ENCODE measurements at regions not wholly inside any gene's neighbourhood (a gene's known extent, or its start where the extent isn't known, plus 50 kb on each side); places are given as distances from the start of the nearest gene placed in this dataset.
"Not testable (repeated sequence)": the region's sequence is repeated elsewhere in the genome, so short reads cannot be mapped to it uniquely, and the experiment has no call there.

DNA sequence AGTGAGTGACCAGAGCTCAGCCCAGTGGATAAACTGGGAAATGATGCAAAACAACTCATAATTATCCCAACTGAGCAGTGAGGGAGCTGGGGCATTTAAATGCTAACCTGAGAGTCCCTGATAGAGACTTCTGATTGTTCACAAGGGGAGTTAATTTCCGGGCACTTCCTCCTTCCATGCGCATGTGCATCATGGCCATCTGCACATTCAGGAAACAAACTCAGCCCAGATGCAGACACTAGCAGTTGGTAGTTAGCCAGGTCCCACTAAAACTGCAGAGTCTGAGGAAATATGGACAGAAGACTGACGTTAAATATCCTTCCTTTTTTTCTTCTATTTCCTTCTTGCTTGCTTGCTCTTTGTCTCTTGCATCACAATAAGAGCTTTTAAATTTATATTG, 852.1 kb upstream of the LRRC4C start:
- no peak for DNase-seq (ENCODE audit: low read depth)

DNA sequence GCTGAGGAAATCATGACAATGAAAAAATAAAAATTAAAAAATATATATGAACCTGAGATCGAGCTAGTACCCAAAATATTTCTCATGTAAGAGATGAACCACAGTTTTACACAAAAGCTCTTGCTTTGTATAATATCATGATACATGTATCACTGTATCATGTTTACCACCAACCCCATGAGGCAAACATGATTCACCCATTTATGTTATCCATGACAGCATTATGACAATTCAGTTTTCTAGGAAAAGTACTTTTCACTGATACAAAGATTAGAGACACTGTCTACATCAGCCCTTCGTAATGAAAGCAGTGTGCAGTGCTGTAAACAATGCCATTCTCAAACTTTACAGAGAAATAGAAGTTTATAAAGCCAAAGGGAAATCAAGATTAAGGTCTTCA, 852.5 kb upstream of the LRRC4C start:
- no peak for DNase-seq (ENCODE audit: low read depth)

DNA sequence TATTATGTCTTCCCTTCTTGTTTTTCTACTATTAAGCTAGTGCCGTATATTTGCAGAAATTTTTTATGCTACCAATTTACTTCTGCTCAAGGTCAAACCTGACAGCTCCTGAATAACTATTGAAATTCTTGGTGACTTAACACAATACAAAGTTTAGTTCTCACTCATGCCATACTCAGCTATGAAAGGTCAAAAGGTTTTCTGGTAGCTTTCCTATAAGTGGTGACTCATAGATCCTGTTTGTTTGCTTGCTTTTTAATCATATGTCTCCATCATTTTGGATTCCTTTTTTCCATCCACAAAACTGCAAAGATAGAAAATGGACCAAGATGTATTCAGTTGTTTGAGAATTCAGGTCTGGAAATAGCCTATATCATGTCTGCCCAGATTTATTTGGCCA, 855.8 kb upstream of the LRRC4C start:
- DNase-seq (ENCODE audit: low read depth), result no peak

DNA sequence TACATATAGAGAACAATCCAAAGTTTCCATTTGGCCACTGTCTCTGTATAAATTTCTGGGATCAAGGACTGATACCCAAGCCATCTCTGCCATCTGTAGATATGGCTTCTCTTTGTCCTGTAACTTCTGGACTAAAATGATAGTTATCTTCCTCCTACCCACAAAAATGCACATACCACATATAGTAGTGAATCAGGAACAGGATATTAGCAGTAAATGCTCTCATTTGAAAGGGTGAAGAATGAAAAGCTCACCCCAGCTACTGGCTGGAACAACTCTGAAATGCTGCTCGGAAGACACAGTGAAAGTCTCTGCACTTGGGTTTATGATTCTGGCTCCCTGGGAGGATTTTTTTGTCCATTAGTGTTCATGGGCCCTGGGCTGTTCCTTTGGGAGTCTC, 856.4 kb upstream of the LRRC4C start:
- no peak for DNase-seq (ENCODE audit: low read depth)

DNA sequence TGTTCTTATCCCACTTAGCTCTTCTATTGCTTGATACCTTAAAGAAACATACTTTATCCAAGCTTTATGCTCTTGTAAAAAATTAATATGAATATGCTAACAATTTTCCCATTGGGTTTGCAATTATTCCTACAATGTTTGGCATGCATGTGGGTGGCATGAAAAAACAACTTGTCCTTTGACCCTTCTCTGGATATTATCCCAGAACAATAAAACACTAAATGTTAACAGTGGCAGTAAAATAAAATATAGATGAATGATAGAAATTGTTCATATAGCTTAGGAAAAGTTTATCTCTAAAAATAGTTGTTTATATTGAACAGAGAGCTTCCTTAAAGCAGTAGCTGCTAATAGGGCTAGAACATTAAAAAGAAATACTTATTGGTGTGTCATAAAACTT, 860.5 kb upstream of the LRRC4C start:
- DNase-seq (ENCODE audit: low read depth), result no peak

DNA sequence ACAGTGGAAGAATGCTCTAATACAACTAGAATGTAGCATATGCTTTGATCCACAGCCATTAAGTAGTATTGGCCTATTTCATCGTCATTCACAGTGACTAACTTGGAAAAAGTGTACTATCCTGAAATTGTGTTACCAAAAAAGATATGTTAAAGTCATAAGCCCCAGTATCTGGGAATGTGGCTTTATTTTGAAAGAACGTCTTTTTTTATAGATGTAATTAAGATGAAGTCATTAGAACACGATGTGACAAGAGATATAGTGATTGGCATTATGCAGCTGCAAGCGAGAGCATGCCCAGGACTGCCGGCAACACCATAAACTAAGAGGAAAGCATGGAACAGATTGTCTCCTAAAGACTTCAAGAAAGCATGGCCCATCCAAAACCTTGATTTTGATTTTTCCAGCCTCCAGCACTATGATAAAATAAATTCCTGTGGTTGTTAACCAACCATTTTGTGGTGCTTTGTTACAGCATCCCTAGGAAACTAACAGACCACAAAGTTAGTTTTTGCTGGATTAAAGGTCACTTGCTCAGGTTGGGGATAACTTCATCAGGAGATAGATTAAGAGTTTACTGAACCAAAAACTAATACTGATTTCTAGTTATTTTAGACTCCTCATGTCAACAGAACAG, 870.6 kb upstream of the LRRC4C start:
- DNase-seq (ENCODE audit: low read depth), result no peak

DNA sequence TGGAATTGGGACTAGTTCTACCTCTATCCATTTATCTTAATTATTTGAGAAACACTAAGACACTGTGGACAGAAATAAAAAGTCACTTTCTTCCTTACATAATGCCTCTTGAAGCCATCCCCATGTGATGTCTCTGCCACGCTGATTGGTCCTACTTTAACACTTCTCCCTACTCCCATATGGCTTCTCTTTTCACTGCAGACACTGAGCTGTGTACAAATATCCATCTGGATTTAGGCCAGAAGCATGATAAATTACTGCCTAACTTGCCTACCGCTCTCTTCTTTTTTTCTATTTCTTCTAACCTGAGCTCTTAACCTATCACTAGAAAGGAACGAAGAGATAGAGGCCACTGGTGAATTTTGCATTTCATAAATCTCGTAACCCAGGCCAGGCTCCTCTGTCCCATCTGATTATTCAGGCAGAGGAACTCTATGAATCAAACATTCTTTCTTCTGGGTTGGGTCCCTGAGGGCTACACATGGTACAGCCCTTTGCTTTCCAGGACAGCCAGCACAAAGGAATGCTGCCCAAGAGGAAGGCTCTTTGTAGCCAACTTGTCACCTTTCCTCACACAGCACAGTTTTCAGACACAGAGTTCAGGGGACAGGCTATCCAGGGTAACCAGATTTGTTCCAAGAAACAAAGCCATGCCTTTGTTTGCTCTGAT, 878.5 kb upstream of the LRRC4C start:
- no peak for DNase-seq (ENCODE audit: low read depth)

DNA sequence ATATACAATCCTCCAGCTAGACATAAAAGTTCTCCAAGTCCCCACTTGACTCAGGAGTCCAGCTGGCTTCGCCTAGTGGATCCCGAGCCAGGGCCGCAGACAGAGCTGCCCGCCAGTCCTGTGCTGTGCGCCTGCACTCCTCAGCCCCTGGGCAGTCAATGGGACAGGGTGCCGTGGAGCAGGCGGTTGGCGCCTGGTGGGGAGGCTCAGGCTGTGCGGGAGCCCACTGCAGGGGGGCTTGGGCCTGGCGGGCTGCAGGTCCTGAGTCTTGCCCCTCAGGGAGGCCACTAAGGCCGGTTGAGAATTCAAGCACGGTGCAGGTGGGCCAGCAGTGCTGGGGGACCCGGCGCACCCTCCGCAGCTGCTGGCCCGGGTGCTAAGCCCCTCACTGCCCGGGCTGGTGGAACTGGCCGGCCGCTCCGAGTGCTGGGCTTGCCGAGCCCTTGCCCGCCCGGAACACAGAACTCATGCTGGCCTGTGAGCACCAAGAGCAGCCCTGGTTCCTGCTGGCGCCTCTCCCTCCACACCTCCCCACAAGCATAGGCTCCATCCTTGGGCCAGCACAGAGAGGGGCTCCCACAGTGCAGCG, 884.8 kb upstream of the LRRC4C start:
- DNase-seq (ENCODE audit: low read depth), result no peak

DNA sequence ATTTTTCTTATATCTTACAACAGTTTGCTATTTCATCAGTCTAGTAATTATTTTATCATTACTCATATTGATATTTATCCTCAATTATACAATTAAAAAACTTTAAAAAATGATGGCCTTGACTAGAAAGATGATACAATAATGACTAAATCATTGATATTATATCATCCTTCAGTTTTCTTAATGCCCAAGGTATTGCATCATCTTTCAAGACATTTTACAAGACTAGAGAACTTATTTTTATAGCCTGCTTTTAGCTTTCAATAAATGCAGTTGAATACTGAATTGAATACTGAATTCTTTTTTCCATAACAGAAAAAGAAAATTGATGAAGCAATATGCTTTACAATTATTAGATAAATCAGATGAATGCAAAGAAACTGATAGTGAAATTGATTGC, 886.5 kb upstream of the LRRC4C start:
- no peak for DNase-seq (ENCODE audit: low read depth)

DNA sequence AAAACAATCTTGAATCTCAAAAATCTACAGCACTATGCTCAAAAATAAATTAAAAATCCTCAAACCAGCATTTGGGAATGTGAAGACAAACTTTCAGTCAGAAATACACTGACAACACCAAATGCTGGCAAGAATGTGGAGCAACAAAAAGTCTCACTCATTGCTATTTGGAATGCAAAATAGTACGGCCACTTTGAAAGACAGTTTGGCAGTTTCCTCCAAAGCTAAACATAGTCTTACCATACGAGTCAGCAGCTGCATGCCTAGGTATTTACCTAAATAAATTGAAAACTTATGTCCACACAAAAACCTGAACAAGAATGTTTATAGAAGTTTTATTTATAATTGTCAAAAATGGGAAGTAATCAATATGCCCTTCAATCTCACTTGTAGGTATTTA, 904.2 kb upstream of the LRRC4C start:
- DNase-seq (ENCODE audit: low read depth), result no peak

DNA sequence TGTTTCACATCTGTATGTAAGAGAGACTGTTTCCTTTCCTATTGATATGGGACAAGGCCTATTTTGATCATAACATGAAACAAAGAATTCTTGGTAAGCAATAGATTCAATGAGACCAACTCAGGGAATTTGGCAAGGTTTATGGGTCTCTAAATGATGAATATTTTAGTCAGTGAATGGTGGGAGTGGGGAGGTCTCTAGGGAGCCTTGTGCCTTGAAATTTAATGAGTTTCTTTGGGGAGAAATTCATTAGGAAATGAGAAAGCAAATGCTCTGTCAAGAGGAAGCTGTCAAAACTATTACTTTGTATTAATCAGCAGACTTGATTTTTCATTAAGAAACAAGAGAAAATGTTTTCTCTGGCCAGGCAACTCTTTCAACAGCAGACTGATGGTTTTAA, 921.7 kb upstream of the API5 start:
- DNase-seq (ENCODE audit: low read depth), result no peak

DNA sequence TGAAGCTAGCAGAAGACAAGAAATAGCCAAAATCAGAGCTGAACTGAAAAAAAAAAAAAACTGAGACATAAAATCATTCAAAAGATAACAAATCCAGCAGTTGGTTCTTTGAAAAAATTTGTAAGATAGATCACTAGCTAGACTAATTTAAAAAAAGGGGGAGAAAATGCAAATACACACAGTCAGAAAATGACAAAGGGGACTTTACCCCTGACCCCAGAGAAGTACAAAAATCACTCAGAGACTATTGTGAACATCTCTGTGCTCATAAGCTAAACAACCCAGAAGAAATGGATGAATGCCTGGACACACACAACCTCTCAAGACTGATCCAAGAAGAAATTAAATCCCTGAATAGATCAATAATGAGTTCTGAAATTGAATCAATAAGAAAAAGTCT, 914.3 kb upstream of the API5 start:
- DNase-seq (ENCODE audit: low read depth), result no peak

DNA sequence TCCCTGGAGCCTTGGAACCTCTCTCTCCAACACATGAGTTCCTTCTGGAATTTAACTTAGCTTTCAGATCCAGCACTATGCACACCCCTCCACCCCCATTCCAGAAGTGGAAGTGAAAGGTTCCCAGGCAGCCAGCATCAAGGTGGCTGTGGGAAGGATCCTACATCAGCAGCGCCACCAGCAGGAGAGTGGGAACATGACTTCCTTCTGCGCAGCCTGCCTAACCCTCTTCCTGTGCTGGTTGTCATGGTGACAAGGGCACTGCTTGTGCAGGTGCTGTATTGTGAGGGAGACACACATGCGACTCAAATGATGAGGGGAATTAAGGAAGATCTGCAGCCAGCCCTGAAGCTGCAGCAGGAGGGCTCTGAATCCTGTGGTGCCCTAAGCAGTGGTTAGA, 904.5 kb upstream of the API5 start:
- DNase-seq (ENCODE audit: low read depth), result no peak

DNA sequence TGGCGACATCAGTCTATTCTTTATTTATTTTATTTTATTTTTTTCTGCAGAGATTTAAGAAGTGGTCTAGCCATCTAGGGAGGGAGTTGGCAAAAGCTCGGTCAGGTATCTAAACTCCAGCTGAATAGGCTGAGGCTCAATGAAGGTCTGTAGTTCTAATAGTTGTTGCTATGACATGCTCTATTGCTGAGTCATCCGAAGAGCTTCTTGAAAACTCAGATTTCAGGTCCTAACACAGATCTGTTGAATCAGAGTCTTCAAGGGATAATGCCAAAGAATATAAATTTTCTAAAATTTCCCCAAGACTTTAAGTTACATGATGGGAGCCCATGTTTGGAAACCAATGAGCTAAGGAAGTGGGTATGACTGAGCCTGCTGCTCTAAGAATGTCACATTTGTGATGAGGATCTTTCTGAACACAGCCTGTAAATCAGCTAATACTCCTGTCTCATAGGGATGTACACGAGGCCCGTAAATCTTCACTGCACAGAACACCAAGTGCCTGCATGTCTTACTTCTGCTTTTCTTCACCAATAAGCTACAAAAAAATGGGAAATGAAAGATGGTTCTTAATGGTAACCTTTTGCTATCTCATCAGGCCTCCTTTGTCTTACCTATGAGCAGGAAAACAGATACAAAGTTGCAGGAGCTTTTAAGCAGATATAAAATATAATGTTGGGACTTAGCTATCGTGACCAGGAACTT, 901.4 kb upstream of the API5 start:
- no peak for DNase-seq (ENCODE audit: low read depth)

DNA sequence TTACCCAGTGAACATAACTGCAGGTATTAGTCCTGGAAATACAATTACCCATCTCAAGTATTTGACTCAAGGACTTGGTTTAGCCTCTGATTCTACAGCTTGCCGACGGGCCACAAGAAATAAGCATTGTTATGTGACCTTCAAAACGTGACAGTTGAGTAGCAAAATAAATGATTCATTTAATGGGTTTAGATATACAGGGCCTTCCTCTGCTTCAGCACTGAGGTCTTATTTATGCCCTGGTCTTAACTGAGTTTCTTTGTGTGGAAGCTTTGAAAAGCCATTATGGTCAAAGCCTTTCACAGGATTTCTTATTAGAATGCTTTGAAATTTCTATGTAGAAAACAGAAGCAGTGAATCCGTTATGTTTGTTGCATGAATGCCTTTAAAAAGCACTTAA, 899.2 kb upstream of the API5 start:
- no peak for DNase-seq (ENCODE audit: low read depth)

DNA sequence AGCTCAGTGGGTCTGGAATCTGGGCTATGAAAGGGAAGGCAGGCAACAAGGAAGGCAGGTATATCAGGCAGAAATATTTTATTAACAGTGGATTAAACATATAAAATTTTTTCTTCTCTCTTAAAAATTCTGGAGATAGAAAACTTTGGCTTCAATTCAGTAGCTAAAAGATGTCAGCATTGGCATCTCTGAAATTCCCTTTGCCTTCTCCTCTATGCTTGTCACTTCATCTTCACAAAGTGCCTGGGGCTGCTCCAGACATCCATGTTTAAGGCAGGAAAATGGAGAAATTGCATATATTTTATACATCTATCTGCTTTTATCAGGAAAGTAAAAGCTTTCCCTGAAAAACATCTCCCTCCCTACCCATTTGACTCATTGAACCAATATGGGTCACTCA, 894.1 kb upstream of the API5 start:
- no peak for DNase-seq (ENCODE audit: low read depth)

DNA sequence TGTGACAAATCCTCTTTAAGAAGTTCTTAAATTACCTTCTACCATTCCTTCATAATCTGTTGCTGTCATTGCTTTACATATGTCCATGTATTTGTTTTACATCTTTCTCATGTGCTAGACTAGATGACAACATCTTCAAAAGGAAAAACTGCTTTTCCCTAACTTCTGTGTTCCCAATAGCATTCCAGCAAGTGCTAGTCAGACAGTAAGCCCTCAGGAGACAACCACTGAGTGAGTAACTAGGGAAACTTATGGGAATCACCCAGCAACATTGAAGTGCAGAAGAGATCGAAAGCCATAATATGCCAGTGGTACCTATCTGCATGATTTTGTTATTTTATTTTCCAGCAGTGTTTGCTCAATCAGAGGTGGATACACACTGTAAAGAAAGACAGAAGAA, 889.7 kb upstream of the API5 start:
- DNase-seq (ENCODE audit: low read depth), result no peak

DNA sequence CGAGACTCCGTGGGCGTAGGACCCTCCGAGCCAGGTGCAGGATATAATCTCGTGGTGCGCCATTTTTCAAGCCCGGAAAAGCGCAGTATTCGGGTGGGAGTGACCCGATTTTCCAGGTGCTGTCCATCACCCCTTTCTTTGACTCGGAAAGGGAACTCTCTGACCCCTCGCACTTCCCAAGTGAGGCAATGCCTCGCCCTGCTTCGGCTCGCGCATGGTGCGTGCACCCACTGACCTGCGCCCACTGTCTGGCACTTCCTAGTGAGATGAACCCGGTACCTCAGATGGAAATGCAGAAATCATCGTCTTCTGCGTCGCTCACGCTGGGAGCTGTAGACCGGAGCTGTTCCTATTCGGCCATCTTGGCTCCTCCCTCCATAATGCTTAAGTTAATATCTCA, 876.9 kb upstream of the API5 start:
- not testable (repeated sequence) for DNase-seq (ENCODE audit: low read depth)

DNA sequence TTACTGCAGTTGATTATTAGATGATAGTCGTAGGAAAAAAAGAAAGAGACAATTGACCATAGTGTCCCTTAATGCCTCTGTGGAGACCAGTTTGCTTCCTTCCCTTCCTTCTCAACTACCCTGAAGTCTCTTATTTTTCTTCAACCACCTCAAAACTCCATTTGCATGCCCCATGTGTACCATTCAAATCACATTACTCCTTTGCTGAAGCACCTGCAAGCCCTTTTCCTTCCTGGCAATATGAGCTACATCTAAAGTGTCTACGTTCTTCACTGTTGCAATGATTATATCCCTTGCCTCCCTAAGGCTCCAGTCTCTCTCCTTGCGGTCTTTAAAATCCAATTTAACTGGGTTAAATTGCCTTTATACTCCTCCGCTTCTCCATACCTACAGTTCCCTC, 867.4 kb upstream of the API5 start:
- DNase-seq (ENCODE audit: low read depth), result no peak

DNA sequence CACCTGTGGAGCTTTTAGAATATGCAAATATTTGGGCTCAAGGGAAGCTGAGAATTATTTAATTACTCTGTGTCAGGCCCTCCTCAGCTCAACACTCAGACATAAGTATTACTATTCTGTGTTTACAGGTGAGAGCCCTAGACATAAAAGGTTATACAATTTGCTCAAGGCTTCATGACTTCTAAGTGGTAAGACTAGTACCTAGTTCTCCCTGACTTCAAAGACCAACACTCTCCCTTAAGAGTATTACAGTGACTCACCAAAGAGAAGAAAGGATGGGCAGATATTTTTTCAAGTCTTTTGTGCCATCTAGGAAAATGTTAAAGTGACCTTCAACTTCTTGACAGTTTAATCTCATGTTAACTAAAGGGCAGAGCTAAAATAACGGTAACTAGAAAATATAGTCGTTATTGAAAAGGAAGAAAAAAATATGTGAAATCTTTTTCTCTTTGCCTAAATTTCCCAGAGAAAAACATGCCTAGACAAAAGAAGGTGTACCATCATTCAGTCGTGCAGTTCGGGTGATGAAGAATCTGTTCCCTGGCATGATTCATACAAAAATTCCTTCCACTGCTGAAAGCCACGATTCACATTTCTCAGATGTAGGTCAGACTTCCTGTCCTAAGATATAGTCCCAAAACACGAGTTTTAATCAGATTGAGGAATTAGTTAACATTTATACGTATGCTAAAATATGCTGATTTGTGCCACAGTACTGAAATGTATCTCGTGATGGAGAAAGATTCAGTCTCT, 849.1 kb upstream of the API5 start:
- DNase-seq (ENCODE audit: low read depth), result no peak

DNA sequence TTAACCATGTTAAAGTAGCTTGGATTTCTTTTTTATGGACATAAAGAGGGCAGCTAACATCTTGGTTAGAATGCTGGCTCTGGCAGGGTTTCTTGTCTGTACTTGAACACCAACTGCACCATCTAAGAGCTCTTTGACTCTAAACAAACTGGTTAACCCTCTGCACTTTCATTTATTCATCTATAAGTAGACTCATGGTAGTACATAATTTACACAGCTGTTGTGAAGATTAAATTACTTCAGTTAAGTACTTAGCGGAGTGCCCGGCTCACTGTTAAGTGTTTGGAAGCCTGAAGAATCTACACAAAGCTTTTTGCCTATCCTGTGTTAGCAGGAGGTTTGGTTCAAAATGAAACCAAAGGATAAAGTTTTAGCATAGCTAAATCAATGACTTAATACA, 846.2 kb upstream of the API5 start:
- no peak for DNase-seq (ENCODE audit: low read depth)

DNA sequence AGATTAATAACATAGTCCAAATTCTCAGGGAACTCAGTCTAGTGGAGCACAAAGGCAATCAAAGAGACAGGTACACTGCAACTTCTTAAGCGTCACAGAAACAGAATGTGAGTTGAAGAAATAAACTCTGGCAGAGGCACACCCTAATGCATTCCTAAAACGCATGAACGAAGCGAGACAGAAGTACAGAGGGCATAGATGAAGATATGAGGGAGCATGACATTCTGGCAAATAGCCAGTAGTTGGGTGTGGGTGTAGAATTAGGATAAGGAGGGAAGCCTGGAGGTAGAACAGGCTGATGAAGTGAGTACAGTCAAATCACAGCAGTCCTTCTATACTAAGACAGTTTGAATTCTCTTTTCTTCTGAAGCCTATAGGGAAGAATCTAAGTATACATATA, 838.7 kb upstream of the API5 start:
- DNase-seq (ENCODE audit: low read depth), result no peak

DNA sequence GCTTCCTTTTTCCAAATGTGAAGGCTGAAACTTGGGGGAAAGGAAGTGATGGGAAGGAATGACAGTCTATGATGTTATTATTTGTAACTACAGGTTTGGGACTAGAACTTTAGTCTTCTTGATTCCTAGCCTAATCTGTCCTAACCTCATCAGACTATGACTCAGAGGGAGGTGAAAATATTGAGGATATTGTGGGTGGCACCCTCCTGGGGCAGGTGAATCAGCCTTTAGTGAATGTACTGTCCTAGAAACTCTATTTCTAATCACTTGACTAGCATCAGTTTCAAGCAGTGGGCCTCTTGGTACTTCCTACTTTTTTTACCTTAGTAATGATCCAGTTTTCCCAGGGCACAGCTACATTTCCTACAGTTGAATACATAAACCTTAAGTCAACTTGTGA, 829.0 kb upstream of the API5 start:
- no peak for DNase-seq (ENCODE audit: low read depth)

Measured in ELR (cell line).